OCI-LY3 (cell line): ENCODE measurements at regions not wholly inside any gene's neighbourhood (a gene's known extent, or its start where the extent isn't known, plus 50 kb on each side); places are given as distances from the start of the nearest gene placed in this dataset.

Experiments used
- EZH2phosphoT487 ChIP-seq: fragments of 200-600 bp; shearing (Covaris generic); IDR thresholded peaks from 2 replicates; pipeline ENCODE4 v1.6.1; 2018; ENCODE audit warnings: antibody characterized with exemption, mixed run types, low read depth
- TF ChIP-seq, protein P1 (sequence below): fragments of 200-600, 300-600 bp; sonication (generic); IDR thresholded peaks from 2 replicates; pipeline ENCODE4 v1.5.1; 2014; ENCODE audit warnings: antibody characterized with exemption, low read length, low read depth

DNA sequence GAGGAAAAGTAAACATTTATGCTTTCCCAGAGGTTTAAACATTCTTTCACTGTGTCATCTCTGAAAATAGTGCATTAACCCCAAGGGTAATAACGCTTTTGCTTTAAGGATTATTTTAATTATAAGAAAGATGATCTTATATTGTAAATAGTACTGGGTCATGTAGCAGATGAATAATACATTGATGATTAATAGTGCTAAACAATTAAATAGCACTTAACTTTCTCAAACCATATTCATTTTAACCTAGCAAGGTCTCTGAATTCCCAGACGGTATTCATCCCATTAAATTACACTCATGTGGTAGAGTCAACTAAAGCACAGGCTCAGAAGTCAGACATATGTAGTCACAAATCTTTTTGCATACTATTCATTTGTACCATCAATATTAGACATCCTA lies 115.6 kb upstream of the FAR2 start:
- TF ChIP-seq, protein P1, sequence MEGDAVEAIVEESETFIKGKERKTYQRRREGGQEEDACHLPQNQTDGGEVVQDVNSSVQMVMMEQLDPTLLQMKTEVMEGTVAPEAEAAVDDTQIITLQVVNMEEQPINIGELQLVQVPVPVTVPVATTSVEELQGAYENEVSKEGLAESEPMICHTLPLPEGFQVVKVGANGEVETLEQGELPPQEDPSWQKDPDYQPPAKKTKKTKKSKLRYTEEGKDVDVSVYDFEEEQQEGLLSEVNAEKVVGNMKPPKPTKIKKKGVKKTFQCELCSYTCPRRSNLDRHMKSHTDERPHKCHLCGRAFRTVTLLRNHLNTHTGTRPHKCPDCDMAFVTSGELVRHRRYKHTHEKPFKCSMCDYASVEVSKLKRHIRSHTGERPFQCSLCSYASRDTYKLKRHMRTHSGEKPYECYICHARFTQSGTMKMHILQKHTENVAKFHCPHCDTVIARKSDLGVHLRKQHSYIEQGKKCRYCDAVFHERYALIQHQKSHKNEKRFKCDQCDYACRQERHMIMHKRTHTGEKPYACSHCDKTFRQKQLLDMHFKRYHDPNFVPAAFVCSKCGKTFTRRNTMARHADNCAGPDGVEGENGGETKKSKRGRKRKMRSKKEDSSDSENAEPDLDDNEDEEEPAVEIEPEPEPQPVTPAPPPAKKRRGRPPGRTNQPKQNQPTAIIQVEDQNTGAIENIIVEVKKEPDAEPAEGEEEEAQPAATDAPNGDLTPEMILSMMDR: no peak
- TF ChIP-seq EZH2phosphoT487: no peak
